Endothelial cell (in vitro differentiated cells): ENCODE measurements at regions not wholly inside any gene's neighbourhood (a gene's known extent, or its start where the extent isn't known, plus 50 kb on each side); places are given as distances from the start of the nearest gene placed in this dataset.

Source experiments
- DNase-seq: peaks from one replicate; pipeline ENCODE4 v3.0.0; 2021; ENCODE audit warnings: low spot score
- H3K27ac Mint-ChIP-seq: one replicate; pipeline ENCODE4 v1.8.0; 2021; ENCODE audit warnings: mixed read lengths, inconsistent platforms; ENCODE audit not compliant: unreplicated experiment
- H3K27me3 Mint-ChIP-seq: one replicate; pipeline ENCODE4 v1.8.0; 2021; ENCODE audit warnings: mild to moderate bottlenecking, moderate library complexity, mixed read lengths, inconsistent platforms; ENCODE audit not compliant: unreplicated experiment
- H3K36me3 Mint-ChIP-seq: one replicate; pipeline ENCODE4 v1.8.0; 2021; ENCODE audit warnings: mild to moderate bottlenecking, low read depth, mixed read lengths, inconsistent platforms; ENCODE audit not compliant: unreplicated experiment
- H3K4me1 Mint-ChIP-seq: one replicate; pipeline ENCODE4 v1.8.0; 2021; ENCODE audit warnings: mild to moderate bottlenecking, mixed read lengths, inconsistent platforms; ENCODE audit not compliant: unreplicated experiment
- H3K4me3 Mint-ChIP-seq: one replicate; pipeline ENCODE4 v1.8.0; 2021; ENCODE audit warnings: mild to moderate bottlenecking, mixed read lengths, inconsistent platforms; ENCODE audit not compliant: unreplicated experiment
- H3K9me3 Mint-ChIP-seq: one replicate; pipeline ENCODE4 v1.8.0; 2021; ENCODE audit warnings: mixed read lengths, inconsistent platforms; ENCODE audit not compliant: unreplicated experiment
- CTCF ChIP-seq: fragments of 200-600 bp; sonication (generic); IDR thresholded peaks from one replicate; pipeline ENCODE4 v1.5.0; 2021; ENCODE audit warnings: antibody characterized with exemption; ENCODE audit not compliant: unreplicated experiment

- H3K36me3 Mint-ChIP-seq = no peaks in the 10 kb centered on the region
- H3K4me3 Mint-ChIP-seq = no peak overlapping the region
- H3K27ac Mint-ChIP-seq = no peak overlapping the region
- peaks cover 9% of the 10 kb centered on the region for H3K4me1 Mint-ChIP-seq
- H3K9me3 Mint-ChIP-seq = no peaks in the 10 kb centered on the region
- DNase-seq = no peak
- TF ChIP-seq CTCF = no peak
- H3K27me3 Mint-ChIP-seq = peaks cover 3% of the 10 kb centered on the region
Observed at GRCh38 chr5:169442403-169442874, 141.1 kb upstream of the SPDL1 start.

- no peak for TF ChIP-seq CTCF
- Mint-ChIP-seq H3K4me1 (peaks cover 9% of the 10 kb centered on the region), H3K27ac (peak overlapping the region; percentile 62), H3K4me3 (no peak overlapping the region), H3K27me3 (no peaks in the 10 kb centered on the region), H3K9me3 (no peaks in the 10 kb centered on the region), H3K36me3 (no peaks in the 10 kb centered on the region)
- DNase-seq = no peak
Observed at GRCh38 chr5:169440107-169440705, 139.3 kb upstream of the SLIT3 start.

- H3K9me3 Mint-ChIP-seq = no peaks in the 10 kb centered on the region
- TF ChIP-seq CTCF = no peak
- H3K36me3 Mint-ChIP-seq = no peaks in the 10 kb centered on the region
- no peaks in the 10 kb centered on the region for H3K27me3 Mint-ChIP-seq
- no peak overlapping the region for H3K27ac Mint-ChIP-seq
- no peak for DNase-seq
- H3K4me1 Mint-ChIP-seq = peaks cover 9% of the 10 kb centered on the region
- H3K4me3 Mint-ChIP-seq = no peak overlapping the region
Observed at GRCh38 chr5:169439362-169439761, 138.4 kb upstream of the SLIT3 start.

- no peak overlapping the region for H3K4me3 Mint-ChIP-seq
- no peak for TF ChIP-seq CTCF
- peaks cover 7% of the 10 kb centered on the region for H3K4me1 Mint-ChIP-seq
- no peaks in the 10 kb centered on the region for H3K27me3 Mint-ChIP-seq
- H3K9me3 Mint-ChIP-seq = no peaks in the 10 kb centered on the region
- no peak for DNase-seq
- no peaks in the 10 kb centered on the region for H3K36me3 Mint-ChIP-seq
- no peak overlapping the region for H3K27ac Mint-ChIP-seq
Observed at GRCh38 chr5:169435506-169436229, 134.7 kb upstream of the SLIT3 start.

GRCh38 chr5:169433221-169433651, 132.3 kb upstream of the SLIT3 start:
- no peaks in the 10 kb centered on the region for H3K27me3 Mint-ChIP-seq
- no peaks in the 10 kb centered on the region for H3K4me1 Mint-ChIP-seq
- H3K9me3 Mint-ChIP-seq = no peaks in the 10 kb centered on the region
- no peak overlapping the region for H3K4me3 Mint-ChIP-seq
- no peaks in the 10 kb centered on the region for H3K36me3 Mint-ChIP-seq
- H3K27ac Mint-ChIP-seq = no peak overlapping the region
- TF ChIP-seq CTCF = no peak
- no peak for DNase-seq
